ENCODE measurements at regions not wholly inside any gene's neighbourhood (a gene's known extent, or its start where the extent isn't known, plus 50 kb on each side); places are given as distances from the start of the nearest gene placed in this dataset.

DNA sequence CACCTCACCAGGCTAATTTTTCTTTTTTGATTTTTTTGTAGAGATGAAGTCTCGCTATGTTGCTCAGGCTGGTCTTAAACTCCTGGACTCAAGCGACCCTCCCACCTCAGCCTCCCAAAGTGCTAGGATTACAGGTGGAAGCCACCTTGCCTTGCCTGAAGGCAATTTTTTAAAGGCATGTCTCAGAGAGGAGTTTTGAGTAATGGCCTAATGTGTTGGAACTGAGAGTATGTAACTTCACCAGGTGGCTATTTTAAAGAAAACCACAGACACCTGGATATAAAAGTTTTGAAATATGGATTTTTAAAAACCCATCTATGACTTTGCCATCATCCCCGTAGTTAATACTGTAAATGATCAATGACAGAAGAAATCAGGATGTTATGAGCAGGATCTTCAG, 119.8 kb upstream of the ATP8B1 start:
- BruUV-seq (replicated peaks): no TSS peak
- H2AFZ ChIP-seq (ENCODE audit: low read depth, low read length, poor library complexity, severe bottlenecking): no peak overlapping the region
- no peak overlapping the region for H3K27ac ChIP-seq (ENCODE audit: low read depth, low read length)
- ChIA-PET CTCF (no interaction called here), POLR2A (no interaction called here), RAD21 (ENCODE audit: low non-redundant PET in 1 of 2, low total read pairs in 2 of 2, uncharacterized antibody in 2 of 2, unreplicated experiment in 2 of 2) (no interaction called here)
- H3K36me3 ChIP-seq (ENCODE audit: control insufficient read depth in 1 of 2, insufficient read depth in 2 of 2, low read length in 2 of 2): no peaks in the 10 kb centered on the region
- no peak overlapping the region for H3K9ac ChIP-seq (ENCODE audit: low read length)
- ATAC-seq: no peak
- no peak for DNase-seq (ENCODE audit: low read depth, low spot score)
- no peak overlapping the region for H3K4me3 ChIP-seq (replicated peaks in 1 of 2; ENCODE audit: low read depth in 1 of 2, low read length in 2 of 2)
- intact Hi-C loops (cut with micrococcal nuclease): no loop called here
- no peaks in the 10 kb centered on the region for H3K9me3 ChIP-seq (ENCODE audit: control insufficient read depth in 1 of 2, insufficient read depth in 1 of 2, low read depth in 1 of 2, low read length in 2 of 2)
- no peaks in the 10 kb centered on the region for H3K9me2 ChIP-seq (ENCODE audit: insufficient read depth)
- H3K4me2 ChIP-seq (ENCODE audit: low read length): no peak overlapping the region
- H3K27me3 ChIP-seq (ENCODE audit: insufficient read depth, low read length): no peaks in the 10 kb centered on the region
- no peaks in the 10 kb centered on the region for H4K20me1 ChIP-seq (ENCODE audit: insufficient read depth)
- H3K4me1 ChIP-seq (ENCODE audit: control insufficient read depth in 1 of 2, insufficient read depth in 2 of 2, low read length in 2 of 2): peaks cover 0 to 12% of the 10 kb centered on the region in 2 experiments; a peak in 2 of 4 replicates
- TF ChIP-seq EGR1 (IDR thresholded peaks at IDR 0.05; ENCODE audit: low read depth): no peak
- TF ChIP-seq SRF (IDR thresholded peaks at IDR 0.05; ENCODE audit: low read depth): no peak
- no peak for TF ChIP-seq YY1 (IDR thresholded peaks at IDR 0.05; ENCODE audit: extremely low read depth, insufficient replicate concordance, low read depth, low read length)
- no peak for TF ChIP-seq ELF1 (IDR thresholded peaks at IDR 0.05; ENCODE audit: borderline replicate concordance, low read depth)
- no peak for TF ChIP-seq EZH2phosphoT487 (IDR thresholded peaks at IDR 0.05; ENCODE audit: borderline replicate concordance)
- TF ChIP-seq, protein P1, sequence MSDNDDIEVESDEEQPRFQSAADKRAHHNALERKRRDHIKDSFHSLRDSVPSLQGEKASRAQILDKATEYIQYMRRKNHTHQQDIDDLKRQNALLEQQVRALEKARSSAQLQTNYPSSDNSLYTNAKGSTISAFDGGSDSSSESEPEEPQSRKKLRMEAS (IDR thresholded peaks at IDR 0.05): no peak
- no peak for TF ChIP-seq FOSL1 (IDR thresholded peaks at IDR 0.05; ENCODE audit: low read depth)
- no peak for TF ChIP-seq SP1 (IDR thresholded peaks at IDR 0.05; ENCODE audit: low read depth)
- no peak for TF ChIP-seq POLR2AphosphoS5 (IDR thresholded peaks at IDR 0.05; ENCODE audit: low read depth, low read length)
- no peak for TF ChIP-seq RAD21 (IDR thresholded peaks at IDR 0.05; ENCODE audit: low read depth)
- TF ChIP-seq CEBPB (IDR thresholded peaks at IDR 0.05; ENCODE audit: low read depth): no peak
- no peak for TF ChIP-seq TCF7L2 (IDR thresholded peaks at IDR 0.05; ENCODE audit: borderline replicate concordance, extremely low read depth, insufficient read depth, insufficient read length)
- H3K79me2 ChIP-seq (ENCODE audit: insufficient read depth, low read length): no peaks in the 10 kb centered on the region

DNA sequence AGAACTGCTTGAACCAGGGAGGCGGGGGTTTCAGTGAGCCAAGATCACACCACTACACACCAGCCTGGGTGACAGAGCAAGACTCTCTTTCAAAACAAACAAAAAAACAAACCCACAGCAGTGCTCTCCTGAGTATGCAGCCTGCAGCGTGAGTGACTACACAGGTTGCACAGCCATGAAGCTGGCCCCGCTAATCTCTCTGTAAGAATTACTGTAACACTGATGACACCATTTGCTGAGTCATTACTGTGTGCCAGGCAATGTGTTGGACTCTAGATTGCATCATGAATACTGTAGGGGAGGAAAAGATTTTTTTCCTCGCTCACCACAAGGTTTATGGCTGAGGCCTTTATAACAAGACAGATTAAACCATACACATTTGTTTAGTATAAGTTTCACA, 118.6 kb upstream of the ATP8B1 start:
- peaks cover 0 to 12% of the 10 kb centered on the region in 2 experiments; a peak in 2 of 4 replicates for H3K4me1 ChIP-seq (ENCODE audit: control insufficient read depth in 1 of 2, insufficient read depth in 2 of 2, low read length in 2 of 2)
- intact Hi-C loops (cut with micrococcal nuclease): no loop called here
- no peaks in the 10 kb centered on the region for H3K36me3 ChIP-seq (ENCODE audit: control insufficient read depth in 1 of 2, insufficient read depth in 2 of 2, low read length in 2 of 2)
- H3K79me2 ChIP-seq (ENCODE audit: insufficient read depth, low read length): no peaks in the 10 kb centered on the region
- BruUV-seq (replicated peaks): no TSS peak
- no peak; the same call in 1 of the 2 replicates for ATAC-seq
- H3K27me3 ChIP-seq (ENCODE audit: insufficient read depth, low read length): no peaks in the 10 kb centered on the region
- H3K27ac ChIP-seq (ENCODE audit: low read depth, low read length): no peak overlapping the region
- TF ChIP-seq EZH2phosphoT487 (IDR thresholded peaks at IDR 0.05; ENCODE audit: borderline replicate concordance) (no peak), POLR2AphosphoS5 (IDR thresholded peaks at IDR 0.05; ENCODE audit: low read depth, low read length) (0 out of 2 replicates have a peak, but pooled peaks have one; percentile 26), SIN3A (IDR thresholded peaks at IDR 0.05; ENCODE audit: low read depth) (0 out of 2 replicates have a peak, but pooled peaks have one; percentile 18), FOSL1 (IDR thresholded peaks at IDR 0.05; ENCODE audit: low read depth) (peak; percentile 61), CBX3 (IDR thresholded peaks at IDR 0.05; ENCODE audit: low read depth) (peak; percentile 60; the same call in 1 of the 2 replicates), POLR2A (IDR thresholded peaks at IDR 0.05; ENCODE audit: borderline replicate concordance, extremely low read depth, insufficient read depth, insufficient read length) (no peak), CEBPB (IDR thresholded peaks at IDR 0.05; ENCODE audit: low read depth) (peak; percentile 91), ZNF274 (IDR thresholded peaks at IDR 0.05; ENCODE audit: low read depth, low read length) (no peak), SP1 (IDR thresholded peaks at IDR 0.05; ENCODE audit: low read depth) (peak; percentile 47), JUND (IDR thresholded peaks at IDR 0.05) (peak; percentile 48; the same call in 1 of the 2 replicates), RAD21 (IDR thresholded peaks at IDR 0.05; ENCODE audit: low read depth) (no peak), SRF (IDR thresholded peaks at IDR 0.05; ENCODE audit: low read depth) (no peak), EZH2 (IDR thresholded peaks at IDR 0.05) (no peak)
- TF ChIP-seq, protein P2, sequence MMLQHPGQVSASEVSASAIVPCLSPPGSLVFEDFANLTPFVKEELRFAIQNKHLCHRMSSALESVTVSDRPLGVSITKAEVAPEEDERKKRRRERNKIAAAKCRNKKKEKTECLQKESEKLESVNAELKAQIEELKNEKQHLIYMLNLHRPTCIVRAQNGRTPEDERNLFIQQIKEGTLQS (IDR thresholded peaks at IDR 0.05): peak; percentile 85
- TF ChIP-seq, protein P1 (IDR thresholded peaks at IDR 0.05): peak; percentile 35; the same call in 1 of the 2 replicates
- RAD21 ChIA-PET (ENCODE audit: low non-redundant PET in 1 of 2, low total read pairs in 2 of 2, uncharacterized antibody in 2 of 2, unreplicated experiment in 2 of 2): no interaction called here
- POLR2A ChIA-PET: no interaction called here
- DNase-seq (ENCODE audit: low read depth, low spot score): peak; percentile 23
- H3K9ac ChIP-seq (ENCODE audit: low read length): no peak overlapping the region
- no peak overlapping the region for H3K4me2 ChIP-seq (ENCODE audit: low read length)
- no peak overlapping the region for H3K4me3 ChIP-seq (replicated peaks in 1 of 2; ENCODE audit: low read depth in 1 of 2, low read length in 2 of 2)
- H4K20me1 ChIP-seq (ENCODE audit: insufficient read depth): no peaks in the 10 kb centered on the region
- CTCF ChIA-PET: no interaction called here
- peak overlapping the region; percentile 71 for H2AFZ ChIP-seq (ENCODE audit: low read depth, low read length, poor library complexity, severe bottlenecking)
- H3K9me3 ChIP-seq (ENCODE audit: control insufficient read depth in 1 of 2, insufficient read depth in 1 of 2, low read depth in 1 of 2, low read length in 2 of 2): no peaks in the 10 kb centered on the region
- H3K9me2 ChIP-seq (ENCODE audit: insufficient read depth): no peaks in the 10 kb centered on the region
